ENCODE measurements at regions not wholly inside any gene's neighbourhood (a gene's known extent, or its start where the extent isn't known, plus 50 kb on each side); places are given as distances from the start of the nearest gene placed in this dataset.

DNA sequence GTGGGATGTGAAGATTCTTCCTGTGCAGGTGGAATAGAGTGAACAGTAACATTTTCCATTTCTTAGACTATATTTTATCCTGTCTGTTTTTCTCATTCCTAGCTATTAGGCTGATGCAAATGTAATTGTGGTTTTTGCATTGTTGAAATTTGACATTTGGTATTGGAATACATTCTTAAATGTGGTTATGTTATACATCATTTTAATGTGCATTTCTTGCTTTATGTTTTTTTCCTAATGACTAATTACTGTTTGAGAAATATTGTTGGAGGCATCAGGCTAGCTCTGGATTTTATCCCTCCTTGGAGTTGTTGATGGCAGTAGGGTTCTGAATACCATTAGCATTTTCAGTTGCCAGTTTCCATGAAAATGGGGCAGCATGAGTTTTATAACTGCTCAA lies 75.9 kb upstream of the GNG2 start:
- no peaks in the 10 kb centered on the region for H3K4me1 ChIP-seq (ENCODE audit: control insufficient read depth in 2 of 3, insufficient read depth in 2 of 3, low read depth in 1 of 3, low read length in 3 of 3)
- H3K4me3 ChIP-seq (ENCODE audit: low read length in 3 of 3): no peak overlapping the region
- no peaks in the 10 kb centered on the region for H3K27me3 ChIP-seq (ENCODE audit: control insufficient read depth, insufficient read depth, low read length)
- intact Hi-C loops (cut with DNase I): no loop called here
- FAIRE-seq (no peak), DNase-seq (no peak)
- TF ChIP-seq, protein P1, sequence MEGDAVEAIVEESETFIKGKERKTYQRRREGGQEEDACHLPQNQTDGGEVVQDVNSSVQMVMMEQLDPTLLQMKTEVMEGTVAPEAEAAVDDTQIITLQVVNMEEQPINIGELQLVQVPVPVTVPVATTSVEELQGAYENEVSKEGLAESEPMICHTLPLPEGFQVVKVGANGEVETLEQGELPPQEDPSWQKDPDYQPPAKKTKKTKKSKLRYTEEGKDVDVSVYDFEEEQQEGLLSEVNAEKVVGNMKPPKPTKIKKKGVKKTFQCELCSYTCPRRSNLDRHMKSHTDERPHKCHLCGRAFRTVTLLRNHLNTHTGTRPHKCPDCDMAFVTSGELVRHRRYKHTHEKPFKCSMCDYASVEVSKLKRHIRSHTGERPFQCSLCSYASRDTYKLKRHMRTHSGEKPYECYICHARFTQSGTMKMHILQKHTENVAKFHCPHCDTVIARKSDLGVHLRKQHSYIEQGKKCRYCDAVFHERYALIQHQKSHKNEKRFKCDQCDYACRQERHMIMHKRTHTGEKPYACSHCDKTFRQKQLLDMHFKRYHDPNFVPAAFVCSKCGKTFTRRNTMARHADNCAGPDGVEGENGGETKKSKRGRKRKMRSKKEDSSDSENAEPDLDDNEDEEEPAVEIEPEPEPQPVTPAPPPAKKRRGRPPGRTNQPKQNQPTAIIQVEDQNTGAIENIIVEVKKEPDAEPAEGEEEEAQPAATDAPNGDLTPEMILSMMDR (IDR thresholded peaks at IDR 0.05; ENCODE audit: borderline replicate concordance, extremely low read depth, insufficient read depth): no peak
- no peak overlapping the region for H3K27ac ChIP-seq (ENCODE audit: low read depth in 2 of 2, low read length in 2 of 2)
- no peak overlapping the region for H3K9ac ChIP-seq (ENCODE audit: low read length in 3 of 3)
- H3K36me3 ChIP-seq (ENCODE audit: control insufficient read depth in 2 of 3, insufficient read depth in 3 of 3, low read length in 3 of 3): no peaks in the 10 kb centered on the region
- peaks cover 0 to 5% (median 0%) of the 10 kb centered on the region in 3 donors for H3K9me3 ChIP-seq (ENCODE audit: control insufficient read depth in 2 of 3, insufficient read depth in 1 of 3, low read length in 3 of 3)

DNA sequence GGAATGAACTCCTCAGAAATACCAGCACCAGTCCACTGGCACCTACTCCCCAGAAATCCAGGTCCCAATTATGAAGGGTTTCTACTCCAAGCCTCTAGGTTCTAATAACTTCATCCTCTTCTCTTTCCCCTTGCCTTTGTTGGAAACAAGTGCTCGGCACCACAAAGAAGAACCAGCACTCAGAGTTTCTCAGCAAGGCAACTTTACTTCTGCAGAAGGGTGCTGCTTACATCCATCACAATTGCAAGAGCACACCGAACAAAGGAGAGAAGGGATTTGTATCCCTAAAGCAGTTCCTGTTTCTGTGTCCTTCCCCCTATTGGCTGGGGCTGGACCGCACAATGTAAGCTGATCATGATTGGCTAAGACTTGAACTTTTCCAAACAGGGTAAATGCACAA lies 74.2 kb upstream of the GNG2 start:
- no peaks in the 10 kb centered on the region for H3K27me3 ChIP-seq (ENCODE audit: control insufficient read depth, insufficient read depth, low read length)
- peaks cover 0 to 5% (median 0%) of the 10 kb centered on the region in 3 donors for H3K9me3 ChIP-seq (ENCODE audit: control insufficient read depth in 2 of 3, insufficient read depth in 1 of 3, low read length in 3 of 3)
- H3K9ac ChIP-seq (ENCODE audit: low read length in 3 of 3): no peak overlapping the region
- no peak overlapping the region for H3K27ac ChIP-seq (ENCODE audit: low read depth in 2 of 2, low read length in 2 of 2)
- no peaks in the 10 kb centered on the region for H3K36me3 ChIP-seq (ENCODE audit: control insufficient read depth in 2 of 3, insufficient read depth in 3 of 3, low read length in 3 of 3)
- H3K4me1 ChIP-seq (ENCODE audit: control insufficient read depth in 2 of 3, insufficient read depth in 2 of 3, low read depth in 1 of 3, low read length in 3 of 3): no peaks in the 10 kb centered on the region
- intact Hi-C loops (cut with DNase I): no loop called here
- no peak for FAIRE-seq
- no peak for DNase-seq
- no peak overlapping the region for H3K4me3 ChIP-seq (ENCODE audit: low read length in 3 of 3)
- TF ChIP-seq, protein P1 (IDR thresholded peaks at IDR 0.05; ENCODE audit: borderline replicate concordance, extremely low read depth, insufficient read depth): no peak

DNA sequence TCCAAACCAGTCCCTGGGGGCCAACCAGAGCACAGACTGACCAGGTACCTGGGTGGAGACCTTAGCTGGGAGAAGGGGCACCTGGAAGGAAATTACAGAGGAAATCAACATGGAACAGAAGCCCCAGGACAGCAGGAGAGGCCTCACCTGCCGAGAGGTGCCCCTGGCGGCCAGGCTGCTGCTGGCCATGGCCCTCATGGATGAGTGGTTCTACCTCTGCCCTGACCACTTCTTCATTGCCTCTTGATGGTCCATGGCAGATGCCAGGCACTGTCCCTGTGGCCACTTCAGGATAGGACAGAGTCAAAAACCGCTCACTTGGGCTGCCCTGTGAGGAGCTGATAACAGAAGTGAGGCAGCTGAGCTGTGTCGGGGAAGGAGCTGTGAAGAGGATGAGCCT lies 73.1 kb upstream of the GNG2 start:
- no peak overlapping the region for H3K9ac ChIP-seq (ENCODE audit: low read length in 3 of 3)
- no peak for DNase-seq
- no peaks in the 10 kb centered on the region for H3K4me1 ChIP-seq (ENCODE audit: control insufficient read depth in 2 of 3, insufficient read depth in 2 of 3, low read depth in 1 of 3, low read length in 3 of 3)
- peaks cover 0 to 5% (median 0%) of the 10 kb centered on the region in 3 donors for H3K9me3 ChIP-seq (ENCODE audit: control insufficient read depth in 2 of 3, insufficient read depth in 1 of 3, low read length in 3 of 3)
- FAIRE-seq: no peak
- intact Hi-C loops (cut with DNase I): no loop called here
- no peaks in the 10 kb centered on the region for H3K27me3 ChIP-seq (ENCODE audit: control insufficient read depth, insufficient read depth, low read length)
- no peaks in the 10 kb centered on the region for H3K36me3 ChIP-seq (ENCODE audit: control insufficient read depth in 2 of 3, insufficient read depth in 3 of 3, low read length in 3 of 3)
- no peak overlapping the region for H3K4me3 ChIP-seq (ENCODE audit: low read length in 3 of 3)
- H3K27ac ChIP-seq (ENCODE audit: low read depth in 2 of 2, low read length in 2 of 2): no peak overlapping the region
- TF ChIP-seq, protein P1 (IDR thresholded peaks at IDR 0.05; ENCODE audit: borderline replicate concordance, extremely low read depth, insufficient read depth): no peak

DNA sequence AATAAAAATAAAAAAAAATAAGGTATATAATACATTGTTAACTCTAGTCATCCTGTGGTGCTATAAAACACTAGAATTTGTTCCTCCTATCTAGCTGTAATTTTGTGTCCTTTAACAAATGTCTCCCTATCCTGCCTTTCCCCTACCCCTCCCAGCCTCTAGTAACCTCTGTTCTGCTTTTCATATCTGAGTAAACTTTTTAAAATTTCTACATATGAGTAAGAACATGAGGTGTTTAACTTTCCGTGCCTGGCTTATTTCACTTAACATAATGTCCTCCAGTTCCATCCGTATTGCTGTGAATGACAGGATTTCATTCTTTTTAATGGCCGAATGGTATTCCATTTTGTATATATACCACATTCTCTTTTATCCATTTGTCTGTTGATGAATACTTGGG lies 71.3 kb upstream of the GNG2 start:
- H3K27me3 ChIP-seq (ENCODE audit: control insufficient read depth, insufficient read depth, low read length): no peaks in the 10 kb centered on the region
- TF ChIP-seq, protein P1 (IDR thresholded peaks at IDR 0.05; ENCODE audit: borderline replicate concordance, extremely low read depth, insufficient read depth): no peak
- H3K9me3 ChIP-seq (ENCODE audit: control insufficient read depth in 2 of 3, insufficient read depth in 1 of 3, low read length in 3 of 3): peaks cover 0 to 5% (median 0%) of the 10 kb centered on the region in 3 donors
- FAIRE-seq (no peak), DNase-seq (no peak)
- no peaks in the 10 kb centered on the region for H3K36me3 ChIP-seq (ENCODE audit: control insufficient read depth in 2 of 3, insufficient read depth in 3 of 3, low read length in 3 of 3)
- intact Hi-C loops (cut with DNase I): no loop called here
- no peaks in the 10 kb centered on the region for H3K4me1 ChIP-seq (ENCODE audit: control insufficient read depth in 2 of 3, insufficient read depth in 2 of 3, low read depth in 1 of 3, low read length in 3 of 3)
- H3K27ac ChIP-seq (ENCODE audit: low read depth in 2 of 2, low read length in 2 of 2): no peak overlapping the region
- H3K4me3 ChIP-seq (ENCODE audit: low read length in 3 of 3): no peak overlapping the region
- H3K9ac ChIP-seq (ENCODE audit: low read length in 3 of 3): no peak overlapping the region

All from kidney (tissue), 13 donors.